Parathyroid adenoma (tissue), 2 donors: ENCODE measurements at regions not wholly inside any gene's neighbourhood (a gene's known extent, or its start where the extent isn't known, plus 50 kb on each side); places are given as distances from the start of the nearest gene placed in this dataset.

Experiments used
- H2AFZ ChIP-seq: fragments of 300-600 bp; sonication (generic); one replicate; pipeline ENCODE4 v1.7.0; 2017; ENCODE audit warnings: antibody characterized with exemption, mild to moderate bottlenecking
- H3K27ac ChIP-seq: fragments of 300-600 bp; sonication (generic); one replicate; pipeline ENCODE4 v1.7.0; 2017
- H3K27me3 ChIP-seq: fragments of 300-600 bp; sonication (generic); one replicate; pipeline ENCODE4 v1.7.0; 2017; ENCODE audit warnings: low read length; ENCODE audit not compliant: control insufficient read depth, insufficient read depth
- H3K36me3 ChIP-seq: fragments of 300-600 bp; sonication (generic); one replicate; pipeline ENCODE4 v1.7.0; 2017; ENCODE audit warnings: low read length; ENCODE audit not compliant: control insufficient read depth, insufficient read depth
- H3K4me1 ChIP-seq: fragments of 300-600 bp; sonication (generic); one replicate; pipeline ENCODE4 v1.7.0; 2017; ENCODE audit warnings: control low read depth
- H3K4me2 ChIP-seq: fragments of 300-600 bp; sonication (generic); one replicate; pipeline ENCODE4 v1.7.0; 2017; ENCODE audit warnings: low read length
- H3K4me3 ChIP-seq: fragments of 300-600 bp; sonication (generic); one replicate; pipeline ENCODE4 v1.7.0; 2017; ENCODE audit warnings: low read depth, low read length
- H3K79me2 ChIP-seq: fragments of 300-600 bp; sonication (generic); one replicate; pipeline ENCODE4 v1.7.0; 2017; ENCODE audit warnings: control low read depth
- H3K9ac ChIP-seq: fragments of 300-600 bp; sonication (generic); one replicate; pipeline ENCODE4 v1.7.0; 2017; ENCODE audit warnings: mild to moderate bottlenecking
- H3K9me3 ChIP-seq: fragments of 300-600 bp; sonication (generic); one replicate; pipeline ENCODE4 v1.7.0; 2017; ENCODE audit warnings: low read length; ENCODE audit not compliant: control insufficient read depth
- CTCF ChIP-seq: fragments of 300-600 bp; sonication (generic); IDR thresholded peaks from one replicate; pipeline ENCODE4 v1.7.0; 2017; ENCODE audit warnings: antibody characterized with exemption, mild to moderate bottlenecking
- donor health status: primary hyperparathyroidism.

- H3K36me3 ChIP-seq = no peaks in the 10 kb centered on the region
- H3K4me1 ChIP-seq = no peaks in the 10 kb centered on the region
- H3K27ac ChIP-seq = no peak overlapping the region
These were observed 103.8 kb downstream of the C6orf118 start for GRCh38 chr6:165205632-165206031.

GRCh38 chr6:165204807-165205545 lies 104.4 kb downstream of the C6orf118 start:
- H3K4me1 ChIP-seq = no peaks in the 10 kb centered on the region
- no peak overlapping the region for H3K4me3 ChIP-seq
- no peak for TF ChIP-seq CTCF
- no peaks in the 10 kb centered on the region for H3K79me2 ChIP-seq
- H3K4me2 ChIP-seq = no peak overlapping the region
- no peak overlapping the region for H3K27ac ChIP-seq
- H3K27me3 ChIP-seq = no peaks in the 10 kb centered on the region
- H2AFZ ChIP-seq = no peak overlapping the region
- H3K9ac ChIP-seq = no peak overlapping the region
- no peaks in the 10 kb centered on the region for H3K9me3 ChIP-seq
- H3K36me3 ChIP-seq = no peaks in the 10 kb centered on the region

More at GRCh38 chr6:165205632-165206031, 103.8 kb downstream of the C6orf118 start:
- Histone ChIP-seq H3K4me2 (no peak overlapping the region), H3K4me3 (no peak overlapping the region), H3K9me3 (no peaks in the 10 kb centered on the region), H3K9ac (no peak overlapping the region), H3K79me2 (no peaks in the 10 kb centered on the region), H3K27me3 (no peaks in the 10 kb centered on the region), H2AFZ (no peak overlapping the region)
- no peak for TF ChIP-seq CTCF

GRCh38 chr6:165200178-165200577 lies 109.2 kb downstream of the C6orf118 start:
- Histone ChIP-seq H2AFZ (no peak overlapping the region), H3K4me2 (no peak overlapping the region), H3K27ac (no peak overlapping the region), H3K4me3 (no peak overlapping the region), H3K4me1 (no peaks in the 10 kb centered on the region), H3K9me3 (no peaks in the 10 kb centered on the region), H3K79me2 (no peaks in the 10 kb centered on the region), H3K27me3 (no peaks in the 10 kb centered on the region), H3K9ac (no peak overlapping the region), H3K36me3 (no peaks in the 10 kb centered on the region)
- TF ChIP-seq CTCF = no peak

GRCh38 chr6:165191461-165191860 lies 117.9 kb downstream of the C6orf118 start:
- Histone ChIP-seq H3K36me3 (no peaks in the 10 kb centered on the region), H3K4me1 (no peaks in the 10 kb centered on the region), H3K9ac (no peak overlapping the region), H3K4me3 (no peak overlapping the region), H3K9me3 (no peaks in the 10 kb centered on the region), H2AFZ (no peak overlapping the region), H3K4me2 (no peak overlapping the region), H3K79me2 (no peaks in the 10 kb centered on the region), H3K27ac (no peak overlapping the region), H3K27me3 (no peaks in the 10 kb centered on the region)
- no peak for TF ChIP-seq CTCF
